Activated T-cell treated with anti-CD3 and anti-CD28 coated beads, Interleukin-2, amount 50 U/mL, for 24 hours (primary cell): ENCODE measurements at regions not wholly inside any gene's neighbourhood (a gene's known extent, or its start where the extent isn't known, plus 50 kb on each side); places are given as distances from the start of the nearest gene placed in this dataset.

Experiments used
- DNase-seq: peaks from one replicate; pipeline ENCODE4 v3.0.0-alpha.2; 2020
- H3K27ac Mint-ChIP-seq: 2 replicates; pipeline ENCODE4 v1.8.0; 2020; ENCODE audit warnings: mild to moderate bottlenecking, mixed read lengths
- H3K27me3 Mint-ChIP-seq: 2 replicates; pipeline ENCODE4 v1.8.0; 2020; ENCODE audit warnings: mixed read lengths
- H3K36me3 Mint-ChIP-seq: 2 replicates; pipeline ENCODE4 v1.8.0; 2020; ENCODE audit warnings: low read depth, mixed read lengths
- H3K4me1 Mint-ChIP-seq: 2 replicates; pipeline ENCODE4 v1.8.0; 2020; ENCODE audit warnings: low read depth, mixed read lengths
- H3K4me3 Mint-ChIP-seq: 2 replicates; pipeline ENCODE4 v1.8.0; 2020; ENCODE audit warnings: mild to moderate bottlenecking, moderate library complexity, mixed read lengths
- H3K9me3 Mint-ChIP-seq: 2 replicates; pipeline ENCODE4 v1.8.0; 2020; ENCODE audit warnings: mixed read lengths

DNA sequence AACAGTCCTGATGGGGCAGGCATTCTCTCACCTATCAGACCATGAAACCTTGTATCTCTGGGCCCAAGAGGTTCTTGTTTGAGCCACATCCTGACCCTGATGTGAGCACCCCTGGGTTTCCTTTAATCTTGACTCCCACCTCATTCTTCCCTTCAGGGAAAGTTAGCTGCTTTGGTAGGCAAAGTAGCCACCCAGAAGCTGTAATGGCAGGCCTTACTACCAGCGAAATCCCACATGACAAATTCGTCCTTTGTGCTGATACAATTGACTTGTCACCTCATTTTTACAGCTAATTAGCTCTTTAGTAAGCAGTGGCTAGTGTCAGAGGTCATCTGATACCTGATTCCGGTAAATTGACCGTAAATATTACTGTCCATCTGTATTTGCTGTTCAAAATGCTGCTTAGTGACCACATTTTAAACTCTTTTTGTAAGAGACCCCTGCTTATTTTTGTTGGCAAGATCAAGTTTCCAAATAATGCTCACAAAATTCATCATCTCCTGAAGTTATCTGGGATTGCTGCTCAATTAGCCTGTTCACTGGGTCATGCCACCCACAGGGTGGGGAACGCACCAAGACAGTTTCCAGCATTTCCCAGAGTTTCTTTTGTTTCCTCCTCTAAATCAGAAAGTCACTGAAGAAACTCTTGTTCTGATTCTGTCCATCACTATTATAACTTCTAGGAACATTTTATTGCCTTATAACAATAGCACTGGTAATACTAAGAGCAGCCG, 329.7 kb downstream of the GPAT3 start:
- Mint-ChIP-seq H3K27me3 (peaks cover 7% of the 10 kb centered on the region), H3K4me1 (no peaks in the 10 kb centered on the region), H3K9me3 (no peaks in the 10 kb centered on the region), H3K36me3 (no peaks in the 10 kb centered on the region), H3K27ac (no peak overlapping the region), H3K4me3 (no peak overlapping the region)
- no peak for DNase-seq

DNA sequence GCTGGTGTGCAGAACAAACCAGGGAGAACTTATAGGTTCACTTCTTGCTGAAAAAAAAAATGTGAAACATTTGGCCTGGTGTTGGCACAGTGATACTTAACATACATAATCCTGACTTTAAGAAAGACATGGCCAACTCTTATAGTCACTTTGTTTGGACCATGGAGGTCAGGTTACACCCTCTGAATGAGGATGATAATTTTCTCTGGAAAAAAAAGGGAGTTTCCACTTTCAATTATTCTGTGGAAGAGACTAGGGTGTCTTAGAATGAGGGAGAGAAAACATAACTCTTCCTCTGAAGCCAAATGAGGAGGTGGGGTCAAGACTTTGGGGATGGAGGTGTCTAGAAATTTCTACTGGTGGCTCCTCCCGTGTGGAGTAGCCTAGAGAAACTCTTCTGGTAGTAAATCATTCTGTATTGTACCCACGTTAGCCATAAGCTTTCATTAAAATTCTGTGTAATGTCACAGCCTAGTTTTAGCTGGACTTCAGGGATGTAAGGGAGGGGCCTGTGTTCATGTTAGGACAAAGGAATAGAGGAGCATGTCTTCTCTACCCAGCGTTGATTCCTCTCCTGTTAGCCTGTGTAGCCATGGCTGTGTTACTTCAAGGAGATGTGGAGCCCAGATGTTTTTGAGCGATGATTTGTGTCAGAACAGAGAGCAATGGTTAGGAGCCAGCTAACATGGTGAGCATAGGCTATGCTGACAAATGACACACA, 328.3 kb downstream of the GPAT3 start:
- Mint-ChIP-seq H3K4me1 (no peaks in the 10 kb centered on the region), H3K4me3 (no peak overlapping the region), H3K27ac (no peak overlapping the region), H3K36me3 (no peaks in the 10 kb centered on the region), H3K27me3 (peaks cover 7% of the 10 kb centered on the region), H3K9me3 (no peaks in the 10 kb centered on the region)
- no peak for DNase-seq

DNA sequence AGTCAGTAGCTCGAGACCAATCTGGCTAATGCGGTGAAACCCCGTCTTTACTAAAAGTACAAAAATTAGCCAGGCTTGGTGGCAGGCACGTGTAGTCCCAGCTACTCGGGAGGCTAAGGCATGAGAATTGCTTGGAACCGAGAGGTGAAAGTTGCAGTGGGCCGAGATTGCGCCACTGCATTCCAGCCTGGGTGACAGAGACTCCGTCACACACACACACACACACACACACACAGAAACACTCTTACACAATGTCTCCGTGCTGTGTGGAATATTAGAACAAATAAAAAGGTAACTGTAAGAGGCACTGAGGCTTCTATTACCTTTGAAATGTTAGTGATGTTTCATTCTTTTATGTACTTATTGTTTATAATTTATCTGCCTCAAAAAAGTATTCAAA, 326.6 kb downstream of the GPAT3 start:
- H3K36me3 Mint-ChIP-seq: no peaks in the 10 kb centered on the region
- H3K27ac Mint-ChIP-seq: no peak overlapping the region
- peaks cover 7% of the 10 kb centered on the region for H3K27me3 Mint-ChIP-seq
- no peaks in the 10 kb centered on the region for H3K9me3 Mint-ChIP-seq
- H3K4me3 Mint-ChIP-seq: no peak overlapping the region
- H3K4me1 Mint-ChIP-seq: no peaks in the 10 kb centered on the region
- DNase-seq: no peak

DNA sequence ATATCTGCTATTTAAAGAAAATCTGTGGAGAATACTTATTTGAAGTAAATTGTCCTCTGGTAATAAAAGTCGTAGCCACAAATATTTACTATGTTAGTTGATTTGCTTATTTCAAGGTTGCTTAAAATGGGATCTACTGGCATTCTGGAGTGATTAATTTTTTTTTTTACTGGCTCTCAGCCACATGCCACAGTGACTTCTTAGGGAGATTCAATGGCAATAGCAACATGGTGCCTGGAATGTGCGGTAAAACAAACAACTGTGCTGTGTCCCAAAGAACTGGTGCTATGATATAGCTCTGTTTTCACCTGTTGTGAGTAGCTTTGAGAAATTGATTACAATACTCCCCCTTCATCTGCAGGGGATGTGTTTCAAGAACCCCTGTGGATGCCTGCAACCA, 324.3 kb downstream of the GPAT3 start:
- Mint-ChIP-seq H3K36me3 (no peaks in the 10 kb centered on the region), H3K4me1 (no peaks in the 10 kb centered on the region), H3K4me3 (no peak overlapping the region), H3K9me3 (no peaks in the 10 kb centered on the region), H3K27me3 (peaks cover 7% of the 10 kb centered on the region), H3K27ac (no peak overlapping the region)
- DNase-seq: no peak

DNA sequence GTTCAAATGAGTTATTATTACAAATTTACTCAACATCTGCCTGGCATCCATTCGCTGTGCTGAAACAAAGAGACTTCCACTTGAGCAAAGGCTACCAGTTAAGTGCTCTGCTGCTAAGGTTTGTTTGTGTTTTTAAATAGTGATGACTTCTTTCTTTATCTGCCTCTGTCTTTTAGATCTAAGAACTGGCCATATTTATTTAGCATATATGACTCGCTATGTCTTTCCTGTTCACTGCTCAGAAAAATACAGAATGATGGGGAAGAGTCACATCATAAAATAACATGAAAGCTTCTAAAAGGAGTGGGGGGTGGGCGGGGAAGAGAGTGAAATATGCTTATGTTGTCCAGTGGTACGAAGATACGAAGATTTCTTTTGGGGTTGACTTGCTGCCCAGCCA, 322.2 kb downstream of the GPAT3 start:
- DNase-seq: no peak
- Mint-ChIP-seq H3K9me3 (no peaks in the 10 kb centered on the region), H3K27ac (no peak overlapping the region), H3K27me3 (peaks cover 7% of the 10 kb centered on the region), H3K4me3 (no peak overlapping the region), H3K4me1 (no peaks in the 10 kb centered on the region), H3K36me3 (no peaks in the 10 kb centered on the region)

DNA sequence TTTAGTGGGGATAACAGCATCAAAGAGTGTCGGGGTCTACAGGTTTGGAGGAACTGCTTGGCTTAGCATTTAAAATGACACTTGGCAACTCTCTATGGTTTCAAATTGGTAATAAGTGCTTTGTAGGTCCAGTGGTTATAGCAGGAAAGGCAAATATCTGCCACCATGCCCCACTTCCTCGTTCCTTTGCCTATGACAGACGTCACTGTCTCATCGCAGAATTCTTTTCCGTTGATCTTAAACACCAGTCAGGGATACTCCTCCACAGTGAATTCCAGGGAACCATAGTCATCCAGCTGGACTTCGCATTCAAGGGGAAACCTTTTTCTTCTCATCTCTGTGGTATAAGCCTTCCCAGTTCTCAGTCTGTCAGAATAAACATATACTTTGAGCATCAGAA, 319.1 kb downstream of the GPAT3 start:
- DNase-seq: no peak
- no peaks in the 10 kb centered on the region for H3K36me3 Mint-ChIP-seq
- peaks cover 3% of the 10 kb centered on the region for H3K27me3 Mint-ChIP-seq

DNA sequence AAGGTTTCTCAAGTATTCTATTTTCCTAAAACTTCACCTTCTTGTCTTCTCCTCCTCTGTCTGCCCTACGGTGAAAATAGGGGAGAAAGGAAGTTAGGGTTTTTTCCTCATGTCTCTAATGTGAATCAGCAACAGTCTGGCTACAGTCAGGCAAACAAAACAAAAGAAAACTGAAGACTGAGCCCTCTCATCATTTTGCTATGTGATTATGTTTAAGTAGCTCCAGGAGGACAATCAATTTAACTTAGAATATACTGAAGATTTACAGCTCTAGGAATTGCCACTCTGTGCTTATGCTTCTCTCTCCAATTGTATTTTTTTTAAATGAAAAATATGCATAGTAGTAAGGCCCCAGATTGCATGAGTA, 316.2 kb downstream of the GPAT3 start:
- Mint-ChIP-seq H3K27ac (no peak overlapping the region), H3K27me3 (peaks cover 3% of the 10 kb centered on the region), H3K4me3 (no peak overlapping the region), H3K36me3 (no peaks in the 10 kb centered on the region), H3K4me1 (no peaks in the 10 kb centered on the region), H3K9me3 (no peaks in the 10 kb centered on the region)
- DNase-seq: no peak

More for the DNA sequence above, 319.1 kb downstream of the GPAT3 start:
- no peaks in the 10 kb centered on the region for H3K9me3 Mint-ChIP-seq
- H3K4me3 Mint-ChIP-seq: no peak overlapping the region
- H3K27ac Mint-ChIP-seq: no peak overlapping the region
- no peaks in the 10 kb centered on the region for H3K4me1 Mint-ChIP-seq

DNA sequence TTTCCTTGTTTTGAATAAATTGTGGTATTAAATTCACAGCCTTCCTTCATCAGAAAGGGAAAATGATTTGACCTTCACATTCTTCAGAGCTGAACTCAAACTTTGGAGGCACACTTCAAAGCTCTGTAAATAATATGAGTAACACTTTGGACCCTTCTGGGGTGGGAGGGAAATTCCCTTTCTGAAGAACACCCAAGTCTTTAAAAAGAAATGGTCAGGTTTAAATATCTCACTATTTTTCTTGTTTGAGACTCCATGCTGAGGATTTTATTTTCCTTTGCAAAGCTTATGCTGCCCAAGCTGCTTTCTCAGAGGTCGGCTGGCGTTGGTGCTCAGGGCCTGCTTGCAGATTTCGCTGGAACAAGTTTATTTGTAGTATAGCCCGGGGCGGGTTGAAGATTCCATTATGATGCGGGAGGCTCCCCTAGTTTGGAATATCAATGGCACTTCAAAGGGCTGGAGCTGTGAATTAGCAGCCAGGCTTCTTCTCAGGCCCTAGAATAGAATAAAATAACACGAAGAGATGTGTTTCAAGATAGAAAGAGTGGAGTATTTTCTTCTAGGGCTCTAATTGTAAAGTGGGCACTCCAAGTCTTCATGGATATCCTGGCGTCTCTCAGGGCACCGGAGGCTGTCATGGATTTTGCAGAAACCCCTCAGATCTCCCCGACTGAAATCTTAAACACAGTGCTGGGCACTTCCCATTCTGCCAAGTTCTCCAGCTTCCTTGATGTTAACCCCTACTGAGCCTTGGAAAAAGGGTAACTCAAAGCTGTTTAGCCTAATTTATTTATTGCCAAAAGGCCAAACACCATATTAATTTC, 315.6 kb downstream of the GPAT3 start:
- H3K27me3 Mint-ChIP-seq: peaks cover 3% of the 10 kb centered on the region
- H3K4me3 Mint-ChIP-seq: no peak overlapping the region
- no peak for DNase-seq
- no peak overlapping the region for H3K27ac Mint-ChIP-seq
- H3K4me1 Mint-ChIP-seq: no peaks in the 10 kb centered on the region
- no peaks in the 10 kb centered on the region for H3K9me3 Mint-ChIP-seq
- H3K36me3 Mint-ChIP-seq: no peaks in the 10 kb centered on the region

DNA sequence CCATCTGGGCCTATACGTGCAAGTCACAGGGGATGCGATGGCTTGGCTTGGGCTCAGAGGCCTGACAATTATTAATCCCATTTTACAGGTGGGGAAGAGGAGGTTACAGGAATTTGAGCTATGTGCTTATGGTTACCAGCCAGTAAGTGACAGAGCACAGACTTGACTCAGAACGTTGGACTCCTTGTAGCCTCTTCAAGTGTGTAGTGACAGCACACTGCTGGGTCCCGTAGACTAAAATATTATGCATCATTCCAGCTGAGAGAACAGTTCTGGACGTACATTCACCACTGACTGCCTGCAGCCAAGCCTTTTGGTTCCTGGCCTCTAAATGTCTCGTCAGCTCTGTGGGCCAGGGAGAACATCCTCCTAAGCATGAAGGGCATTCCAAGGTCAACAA, 314.5 kb downstream of the GPAT3 start:
- no peak overlapping the region for H3K27ac Mint-ChIP-seq
- no peak overlapping the region for H3K4me3 Mint-ChIP-seq
- H3K4me1 Mint-ChIP-seq: no peaks in the 10 kb centered on the region
- no peaks in the 10 kb centered on the region for H3K9me3 Mint-ChIP-seq
- H3K27me3 Mint-ChIP-seq: peaks cover 3% of the 10 kb centered on the region
- DNase-seq: no peak
- H3K36me3 Mint-ChIP-seq: no peaks in the 10 kb centered on the region

DNA sequence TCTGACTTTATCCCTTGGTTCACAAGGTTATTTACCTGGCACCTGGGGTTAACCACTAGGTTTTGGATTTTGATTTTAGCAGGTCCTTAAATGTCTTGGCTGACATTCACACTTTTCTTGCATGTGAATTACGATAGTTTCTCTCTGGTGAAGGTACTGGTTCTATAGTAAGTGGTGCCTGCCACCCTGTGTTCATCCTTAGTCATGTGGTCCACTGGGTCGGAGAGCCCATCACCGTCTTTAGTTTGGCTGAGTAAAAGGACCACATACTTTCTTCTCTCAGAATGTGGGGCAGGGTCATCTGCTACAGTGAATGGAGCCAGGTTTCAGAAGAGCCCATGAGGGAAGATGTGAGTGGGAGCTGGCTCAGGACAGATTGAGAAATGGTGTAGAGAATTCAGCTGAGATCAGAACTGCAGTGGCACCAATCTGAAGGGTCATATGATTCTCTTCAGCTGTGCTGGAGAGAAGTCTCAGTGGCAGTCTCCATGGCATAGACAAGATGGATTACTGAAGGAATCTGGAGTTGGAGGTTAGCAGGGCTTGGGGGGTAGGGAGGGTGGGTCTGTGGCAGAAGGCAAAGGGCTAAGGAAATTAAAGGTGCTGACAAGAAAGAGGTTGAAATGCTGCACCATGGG, 310.4 kb downstream of the GPAT3 start:
- Mint-ChIP-seq H3K4me3 (no peak overlapping the region), H3K9me3 (no peaks in the 10 kb centered on the region), H3K36me3 (no peaks in the 10 kb centered on the region), H3K27me3 (no peaks in the 10 kb centered on the region), H3K4me1 (no peaks in the 10 kb centered on the region), H3K27ac (no peak overlapping the region)
- no peak for DNase-seq

DNA sequence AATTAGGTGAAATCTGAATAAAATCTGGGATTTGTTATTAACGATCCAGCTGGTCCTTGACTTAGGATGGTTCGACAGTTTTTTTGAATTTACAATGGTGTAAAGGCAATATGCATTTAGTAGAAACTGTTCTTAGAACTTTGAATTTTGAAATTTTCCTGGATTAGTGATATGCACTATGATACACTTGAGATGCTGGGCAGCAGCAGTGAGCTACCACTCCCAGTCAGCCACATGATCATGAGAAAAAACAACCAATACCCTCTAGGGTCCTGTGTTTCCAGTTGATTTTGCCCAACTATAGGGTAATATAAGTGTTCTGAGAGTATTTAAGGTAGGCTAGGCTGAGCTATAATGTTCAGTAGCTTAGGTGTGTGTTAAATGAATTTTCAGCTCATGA, 303.7 kb downstream of the GPAT3 start:
- Mint-ChIP-seq H3K27ac (no peak overlapping the region), H3K4me1 (no peaks in the 10 kb centered on the region), H3K9me3 (no peaks in the 10 kb centered on the region), H3K4me3 (no peak overlapping the region), H3K36me3 (no peaks in the 10 kb centered on the region), H3K27me3 (no peaks in the 10 kb centered on the region)
- DNase-seq: no peak

DNA sequence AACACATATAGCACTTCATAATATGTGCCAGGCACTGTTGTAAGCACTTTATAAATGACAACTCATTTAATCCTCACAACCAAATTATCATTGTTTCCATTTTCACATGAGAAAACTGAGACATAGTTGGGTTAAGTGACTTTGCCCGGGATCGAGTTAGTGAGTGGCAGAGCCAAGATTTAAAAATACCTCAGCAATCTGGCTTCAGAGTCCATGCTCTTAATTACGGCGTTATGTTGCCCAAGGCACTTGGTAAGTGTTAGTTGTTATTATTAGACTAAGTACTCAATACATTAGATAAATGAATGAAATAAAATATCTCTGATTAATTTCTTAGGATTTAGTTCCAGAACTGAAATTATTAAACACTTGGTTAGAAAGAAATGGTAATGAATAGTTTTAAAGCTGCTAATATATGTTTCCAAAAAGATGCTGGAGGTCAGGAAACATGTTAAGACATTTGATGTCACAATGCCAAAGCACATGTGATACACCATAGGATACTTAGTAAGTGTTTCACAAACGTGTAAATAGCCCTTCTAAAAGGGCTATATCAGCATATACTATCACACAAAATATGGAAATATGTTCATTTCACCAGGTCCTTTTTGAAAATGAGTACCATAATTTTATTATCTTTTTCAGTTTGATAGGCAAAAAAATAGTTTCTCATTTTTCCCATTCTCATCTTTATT, 301.9 kb downstream of the GPAT3 start:
- Mint-ChIP-seq H3K4me1 (no peaks in the 10 kb centered on the region), H3K9me3 (no peaks in the 10 kb centered on the region), H3K27ac (no peak overlapping the region), H3K4me3 (no peak overlapping the region), H3K36me3 (no peaks in the 10 kb centered on the region), H3K27me3 (peaks cover 2% of the 10 kb centered on the region)
- no peak for DNase-seq

DNA sequence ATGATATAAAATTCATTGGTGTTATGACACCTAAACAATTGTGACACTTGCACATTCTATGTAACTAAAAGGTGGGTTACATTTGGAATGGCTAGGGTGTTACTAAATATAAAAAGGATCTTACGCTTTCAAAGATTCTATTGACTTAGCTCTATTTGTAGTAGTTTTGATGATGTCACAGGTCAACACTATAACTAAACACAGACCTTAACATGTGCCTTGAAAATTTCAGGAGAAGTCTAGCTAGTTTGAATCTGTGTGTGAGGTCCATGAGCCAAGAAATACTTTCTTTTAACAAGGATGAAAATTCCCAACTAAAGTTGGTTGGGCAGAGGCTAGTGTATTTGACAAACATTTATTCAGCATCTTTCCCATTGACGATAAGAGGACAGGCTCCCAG, 298.0 kb downstream of the GPAT3 start:
- Mint-ChIP-seq H3K4me3 (no peak overlapping the region), H3K36me3 (no peaks in the 10 kb centered on the region), H3K27me3 (peaks cover 2% of the 10 kb centered on the region), H3K4me1 (no peaks in the 10 kb centered on the region), H3K9me3 (no peaks in the 10 kb centered on the region), H3K27ac (no peak overlapping the region)
- DNase-seq: no peak

DNA sequence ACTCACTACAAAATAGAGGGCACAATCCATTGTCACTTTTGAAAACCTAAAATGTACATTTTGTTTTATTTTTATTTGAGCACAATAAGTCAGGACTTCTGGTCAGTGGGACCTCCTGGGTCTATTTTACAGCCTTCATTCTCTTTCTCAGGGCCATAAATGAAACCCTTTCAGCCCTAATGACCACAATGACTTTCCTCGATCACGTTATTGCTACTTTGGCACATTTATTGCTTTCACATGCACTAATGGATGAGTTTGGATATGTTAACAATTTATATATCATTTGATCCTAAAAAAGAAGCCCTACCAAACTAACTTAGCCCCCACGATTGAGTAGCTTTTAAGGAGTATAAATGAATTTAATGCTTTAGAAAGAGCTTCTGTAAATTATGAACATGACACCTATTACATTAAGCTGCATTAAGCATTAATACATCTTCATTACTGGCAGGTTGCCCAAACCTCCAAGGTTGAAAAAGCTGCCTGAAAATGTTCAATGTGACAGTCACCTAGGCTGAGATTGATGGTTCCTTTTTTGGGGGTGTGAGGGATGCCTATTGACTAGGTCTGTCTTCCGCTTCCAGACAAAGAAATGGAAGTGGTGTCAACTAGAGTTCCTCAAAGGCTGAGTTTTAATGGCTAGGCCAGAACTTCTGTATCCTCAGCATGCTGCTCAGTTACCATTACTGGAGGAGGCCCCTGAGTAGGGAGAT, 296.4 kb downstream of the GPAT3 start:
- Mint-ChIP-seq H3K4me3 (no peak overlapping the region), H3K4me1 (no peaks in the 10 kb centered on the region), H3K27me3 (peaks cover 2% of the 10 kb centered on the region), H3K9me3 (no peaks in the 10 kb centered on the region), H3K36me3 (no peaks in the 10 kb centered on the region), H3K27ac (no peak overlapping the region)
- no peak for DNase-seq
